ENCODE measurements at regions not wholly inside any gene's neighbourhood (a gene's known extent, or its start where the extent isn't known, plus 50 kb on each side); places are given as distances from the start of the nearest gene placed in this dataset.

DNA sequence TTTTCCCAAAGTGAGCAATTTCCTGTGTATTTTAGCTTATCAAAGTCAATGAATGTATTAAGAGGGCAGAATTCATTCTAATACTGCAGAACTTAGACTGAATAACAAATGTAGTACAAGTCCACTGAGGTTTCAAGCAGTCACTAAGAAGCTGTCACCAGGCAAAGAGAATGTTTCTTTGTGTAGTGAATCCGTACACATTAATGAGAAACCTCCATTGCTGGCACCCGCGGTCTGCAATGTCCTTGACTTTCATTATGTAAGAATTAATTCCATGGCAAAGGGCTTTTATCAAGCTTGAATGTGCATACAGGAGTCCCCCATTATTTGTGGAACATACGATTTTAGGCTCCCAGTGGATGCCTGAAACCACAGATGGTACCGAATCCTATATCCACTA is 719.5 kb upstream of the TMPRSS15 start:
- Mint-ChIP-seq H3K4me1 (no peaks in the 10 kb centered on the region), H3K9me3 (peaks cover under 1% of the 10 kb centered on the region), H3K27ac (no peak overlapping the region), H3K4me3 (no peak overlapping the region), H3K27me3 (ENCODE audit: low read depth) (peaks cover 6% of the 10 kb centered on the region), H3K36me3 (no peaks in the 10 kb centered on the region)
- DNase-seq (ENCODE audit: low spot score in 2 of 2, unreplicated experiment in 2 of 2), result no peak
- TF ChIP-seq, protein P1, sequence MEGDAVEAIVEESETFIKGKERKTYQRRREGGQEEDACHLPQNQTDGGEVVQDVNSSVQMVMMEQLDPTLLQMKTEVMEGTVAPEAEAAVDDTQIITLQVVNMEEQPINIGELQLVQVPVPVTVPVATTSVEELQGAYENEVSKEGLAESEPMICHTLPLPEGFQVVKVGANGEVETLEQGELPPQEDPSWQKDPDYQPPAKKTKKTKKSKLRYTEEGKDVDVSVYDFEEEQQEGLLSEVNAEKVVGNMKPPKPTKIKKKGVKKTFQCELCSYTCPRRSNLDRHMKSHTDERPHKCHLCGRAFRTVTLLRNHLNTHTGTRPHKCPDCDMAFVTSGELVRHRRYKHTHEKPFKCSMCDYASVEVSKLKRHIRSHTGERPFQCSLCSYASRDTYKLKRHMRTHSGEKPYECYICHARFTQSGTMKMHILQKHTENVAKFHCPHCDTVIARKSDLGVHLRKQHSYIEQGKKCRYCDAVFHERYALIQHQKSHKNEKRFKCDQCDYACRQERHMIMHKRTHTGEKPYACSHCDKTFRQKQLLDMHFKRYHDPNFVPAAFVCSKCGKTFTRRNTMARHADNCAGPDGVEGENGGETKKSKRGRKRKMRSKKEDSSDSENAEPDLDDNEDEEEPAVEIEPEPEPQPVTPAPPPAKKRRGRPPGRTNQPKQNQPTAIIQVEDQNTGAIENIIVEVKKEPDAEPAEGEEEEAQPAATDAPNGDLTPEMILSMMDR (IDR thresholded peaks at IDR 0.05; ENCODE audit: unreplicated experiment), result no peak

GRCh38 chr21:19123525-19123924 is 719.9 kb upstream of the TMPRSS15 start:
- Mint-ChIP-seq H3K27me3 (ENCODE audit: low read depth) (peaks cover 6% of the 10 kb centered on the region), H3K4me3 (no peak overlapping the region)

DNA sequence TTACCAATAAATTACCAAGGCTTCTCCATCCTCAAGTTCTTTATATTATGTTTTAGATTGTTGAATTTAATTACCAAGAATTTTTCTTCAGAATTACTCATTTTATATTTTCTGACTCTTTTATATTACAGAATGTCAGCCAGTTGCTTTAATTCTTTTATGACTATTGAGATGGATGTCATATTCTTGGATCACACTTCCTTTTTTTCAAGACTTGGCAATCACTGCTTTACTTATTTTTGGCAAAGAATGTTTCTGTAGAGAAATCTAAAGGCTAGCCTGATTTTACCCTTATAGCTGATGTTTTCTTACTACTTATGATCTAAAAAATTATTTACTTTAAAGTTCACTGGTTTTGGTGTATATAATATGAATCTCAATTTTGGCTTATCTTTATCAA is 721.1 kb upstream of the TMPRSS15 start:
- peaks cover 6% of the 10 kb centered on the region for H3K27me3 Mint-ChIP-seq (ENCODE audit: low read depth)
- no peak overlapping the region for H3K4me3 Mint-ChIP-seq
- no peaks in the 10 kb centered on the region for H3K4me1 Mint-ChIP-seq
- no peak overlapping the region for H3K27ac Mint-ChIP-seq
- H3K36me3 Mint-ChIP-seq, result no peaks in the 10 kb centered on the region
- TF ChIP-seq, protein P1 (IDR thresholded peaks at IDR 0.05; ENCODE audit: unreplicated experiment), result no peak
- DNase-seq (ENCODE audit: low spot score in 2 of 2, unreplicated experiment in 2 of 2), result no peak
- H3K9me3 Mint-ChIP-seq, result peaks cover 3% of the 10 kb centered on the region

More at GRCh38 chr21:19123525-19123924, 719.9 kb upstream of the TMPRSS15 start:
- H3K27ac Mint-ChIP-seq, result no peak overlapping the region
- H3K36me3 Mint-ChIP-seq, result no peaks in the 10 kb centered on the region
- no peaks in the 10 kb centered on the region for H3K9me3 Mint-ChIP-seq
- H3K4me1 Mint-ChIP-seq, result no peaks in the 10 kb centered on the region
- no peak for DNase-seq (ENCODE audit: low spot score in 2 of 2, unreplicated experiment in 2 of 2)
- TF ChIP-seq, protein P1 (IDR thresholded peaks at IDR 0.05; ENCODE audit: unreplicated experiment), result no peak

DNA sequence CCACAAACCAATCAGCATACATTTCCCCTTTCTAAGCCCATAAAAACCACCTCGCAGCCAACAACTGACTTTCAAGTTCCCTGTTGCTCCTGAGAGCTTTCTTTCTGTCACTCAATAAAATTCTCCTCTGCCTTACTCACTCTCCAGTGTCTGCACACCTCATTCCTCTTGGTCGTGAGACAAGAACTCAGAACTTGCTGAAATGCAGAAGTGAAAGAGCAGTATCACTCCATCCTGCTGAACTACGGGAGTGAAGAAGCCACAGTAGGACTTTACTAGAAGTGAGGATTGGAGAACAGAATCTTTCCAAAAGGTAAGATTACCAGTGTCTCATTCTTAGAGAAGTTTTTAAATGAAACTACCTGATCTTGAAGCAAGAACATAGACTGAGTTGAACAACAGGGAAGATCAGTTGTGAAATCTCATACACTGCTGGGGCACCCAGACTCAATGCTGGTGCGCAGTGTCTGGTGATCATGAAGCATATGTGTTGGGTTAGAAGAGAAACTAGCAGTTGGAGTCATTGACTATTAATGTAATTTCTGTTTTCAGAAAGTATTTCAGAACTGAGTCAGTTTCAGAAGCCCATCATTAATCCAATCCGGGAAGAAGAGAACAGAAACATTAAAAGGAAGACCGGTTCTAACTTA is 726.9 kb upstream of the TMPRSS15 start:
- no peaks in the 10 kb centered on the region for H3K36me3 Mint-ChIP-seq
- no peaks in the 10 kb centered on the region for H3K27me3 Mint-ChIP-seq (ENCODE audit: low read depth)
- no peak overlapping the region for H3K4me3 Mint-ChIP-seq
- TF ChIP-seq, protein P1 (IDR thresholded peaks at IDR 0.05; ENCODE audit: unreplicated experiment), result no peak
- no peaks in the 10 kb centered on the region for H3K4me1 Mint-ChIP-seq
- H3K9me3 Mint-ChIP-seq, result peaks cover 17% of the 10 kb centered on the region
- DNase-seq (ENCODE audit: low spot score in 2 of 2, unreplicated experiment in 2 of 2), result no peak
- H3K27ac Mint-ChIP-seq, result no peak overlapping the region

DNA sequence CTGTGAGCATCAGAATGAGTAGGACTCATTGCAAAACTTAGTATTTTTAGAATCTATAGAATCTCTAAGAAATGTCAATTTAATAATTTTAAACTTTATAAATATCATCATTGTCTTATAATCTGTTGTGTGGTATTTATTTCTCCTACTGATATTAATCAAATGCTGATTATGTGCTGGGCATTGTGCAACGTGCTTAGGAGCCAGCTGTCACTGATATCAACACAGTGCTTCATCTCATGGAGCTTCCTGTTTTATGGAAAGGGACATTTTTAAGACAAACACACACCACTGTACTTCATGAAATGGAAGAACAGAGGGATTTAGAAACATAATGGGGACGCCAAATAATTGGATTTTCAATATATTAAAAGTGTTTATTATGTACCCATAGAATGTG is 737.9 kb upstream of the TMPRSS15 start:
- Mint-ChIP-seq H3K27ac (no peak overlapping the region), H3K4me1 (peaks cover 3% of the 10 kb centered on the region), H3K9me3 (no peaks in the 10 kb centered on the region), H3K4me3 (no peak overlapping the region), H3K36me3 (no peaks in the 10 kb centered on the region), H3K27me3 (ENCODE audit: low read depth) (peaks cover 4% of the 10 kb centered on the region)
- TF ChIP-seq, protein P1 (IDR thresholded peaks at IDR 0.05; ENCODE audit: unreplicated experiment), result no peak
- DNase-seq (ENCODE audit: low spot score in 2 of 2, unreplicated experiment in 2 of 2), result no peak

Measured in mesothelial cell of epicardium (in vitro differentiated cells).